ENCODE measurements at regions not wholly inside any gene's neighbourhood (a gene's known extent, or its start where the extent isn't known, plus 50 kb on each side); places are given as distances from the start of the nearest gene placed in this dataset.

DNA sequence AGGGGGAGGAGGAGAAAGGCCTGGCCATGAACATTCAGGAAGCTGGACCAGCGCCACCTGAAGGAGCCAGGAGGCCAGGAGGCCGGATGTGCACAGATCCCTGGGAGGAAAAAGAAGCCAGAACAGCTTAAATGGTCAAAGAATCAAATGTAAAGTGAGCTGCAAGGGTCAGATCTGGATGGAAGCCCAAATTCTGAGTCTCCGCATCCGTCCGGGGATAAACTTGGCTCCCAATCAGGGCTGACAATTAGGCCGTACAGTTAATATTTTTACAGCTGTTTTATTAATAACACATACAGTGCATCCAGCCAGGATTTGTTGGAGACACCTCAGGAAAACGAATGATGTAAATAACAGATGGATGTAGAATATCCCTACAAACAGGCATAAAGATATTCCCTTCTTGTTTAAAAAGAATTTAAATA lies 495.1 kb upstream of the TCF4 start:
- H3K36me3 ChIP-seq (ENCODE audit: control insufficient read depth in 2 of 2, insufficient read depth in 1 of 2, low read length in 2 of 2) = no peaks in the 10 kb centered on the region
- no peak overlapping the region for H3K4me3 ChIP-seq (ENCODE audit: low read depth, low read length)
- H3K27ac ChIP-seq (ENCODE audit: extremely low read depth, low read depth, low read length) = no peak overlapping the region
- no peaks in the 10 kb centered on the region for H3K9me3 ChIP-seq (ENCODE audit: control insufficient read depth, insufficient read depth, low read depth, low read length)
- H3K4me1 ChIP-seq (ENCODE audit: control insufficient read depth, insufficient read depth, low read length) = no peaks in the 10 kb centered on the region
- CTCF ChIA-PET = interaction anchor here (0.7 kb wide), 1 partner anchor 1408 kb away, joined by 3 read pairs; no protein-coding TSS in a partner anchor
- POLR2A ChIA-PET = no interaction called here
- TF ChIP-seq YY1 (tag by site-specific recombination; IDR thresholded peaks at IDR 0.05) (no peak), ZNF394 (tag by site-specific recombination; IDR thresholded peaks at IDR 0.05; ENCODE audit: borderline replicate concordance) (no peak), ZNF549 (tag by site-specific recombination; IDR thresholded peaks at IDR 0.05) (no peak), ZNF433 (tag by site-specific recombination; IDR thresholded peaks at IDR 0.05; ENCODE audit: low read depth) (no peak)

DNA sequence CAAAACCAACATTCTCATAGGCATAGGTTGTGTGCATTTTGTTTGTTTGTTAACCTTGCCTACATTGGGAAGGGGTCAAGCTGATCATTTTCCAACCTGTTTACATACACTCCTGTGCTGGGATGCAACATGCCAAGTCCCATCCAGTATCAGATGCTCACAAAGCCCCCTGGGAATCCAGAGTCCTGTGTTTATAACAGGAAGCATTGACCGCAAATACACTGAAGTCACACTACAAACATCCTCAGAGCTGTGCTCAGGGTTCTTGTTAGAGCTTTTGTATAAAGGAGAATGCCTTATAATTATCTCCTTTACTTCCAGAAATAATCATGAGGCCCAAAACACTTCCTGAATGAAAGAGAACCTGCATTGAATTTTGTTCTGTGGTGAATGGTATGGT lies 488.7 kb upstream of the TCF4 start:
- no peak overlapping the region for H3K4me3 ChIP-seq (ENCODE audit: low read depth, low read length)
- ChIA-PET CTCF (no interaction called here), POLR2A (no interaction called here)
- no peak overlapping the region for H3K27ac ChIP-seq (ENCODE audit: extremely low read depth, low read depth, low read length)
- no peaks in the 10 kb centered on the region for H3K4me1 ChIP-seq (ENCODE audit: control insufficient read depth, insufficient read depth, low read length)
- no peaks in the 10 kb centered on the region for H3K36me3 ChIP-seq (ENCODE audit: control insufficient read depth in 2 of 2, insufficient read depth in 1 of 2, low read length in 2 of 2)
- no peak for TF ChIP-seq ZNF777 (tag by site-specific recombination; IDR thresholded peaks at IDR 0.05; ENCODE audit: borderline replicate concordance)
- no peak for TF ChIP-seq MEIS1 (CRISPR knock-in tag; IDR thresholded peaks at IDR 0.05; ENCODE audit: borderline replicate concordance)
- no peak for TF ChIP-seq ZNF518A (tag by site-specific recombination; conservative IDR thresholded peaks at IDR 0.05; ENCODE audit: low read depth)
- TF ChIP-seq ZNF473 (tag by site-specific recombination; IDR thresholded peaks at IDR 0.05) = no peak
- TF ChIP-seq ZSCAN16 (tag by site-specific recombination; IDR thresholded peaks at IDR 0.05) = no peak
- no peak for TF ChIP-seq ZNF510 (tag by site-specific recombination; IDR thresholded peaks at IDR 0.05; ENCODE audit: insufficient replicate concordance)
- TF ChIP-seq ZNF157 (tag by site-specific recombination; IDR thresholded peaks at IDR 0.05) = no peak
- no peak for TF ChIP-seq ZNF37A (tag by site-specific recombination; IDR thresholded peaks at IDR 0.05)
- no peak for TF ChIP-seq ZIC2 (tag by site-specific recombination; IDR thresholded peaks at IDR 0.05)
- TF ChIP-seq ZNF398 (tag by site-specific recombination; IDR thresholded peaks at IDR 0.05) = no peak
- TF ChIP-seq ZNF292 (tag by site-specific recombination; IDR thresholded peaks at IDR 0.05; ENCODE audit: borderline replicate concordance, low read depth) = no peak
- no peak for TF ChIP-seq ZNF768 (tag by site-specific recombination; IDR thresholded peaks at IDR 0.05)
- no peak for TF ChIP-seq ZSCAN30 (tag by site-specific recombination; IDR thresholded peaks at IDR 0.05)
- TF ChIP-seq ZNF133 (tag by site-specific recombination; IDR thresholded peaks at IDR 0.05) = no peak
- no peak for TF ChIP-seq GLIS2 (tag by site-specific recombination; IDR thresholded peaks at IDR 0.05)
- no peak for TF ChIP-seq ZNF354C (tag by site-specific recombination; IDR thresholded peaks at IDR 0.05; ENCODE audit: borderline replicate concordance, low read depth)
- no peaks in the 10 kb centered on the region for H3K9me3 ChIP-seq (ENCODE audit: control insufficient read depth, insufficient read depth, low read depth, low read length)
